CD4-positive, alpha-beta T cell treated with Interleukin-1 beta for 1 hour (primary cell): ENCODE measurements at regions not wholly inside any gene's neighbourhood (a gene's known extent, or its start where the extent isn't known, plus 50 kb on each side); places are given as distances from the start of the nearest gene placed in this dataset.
"Not testable (repeated sequence)": the region's sequence is repeated elsewhere in the genome, so short reads cannot be mapped to it uniquely, and the experiment has no call there.

ENCODE experiments used
- DNase-seq, 2 donors: peaks; one replicate each; pipeline ENCODE4 v3.0.0-alpha.2; 2020 to 2022

- no peak for DNase-seq
Measured at GRCh38 chr3:26193558-26193957, 403.7 kb downstream of the OXSM start.

GRCh38 chr3:26196781-26197180 is 406.9 kb downstream of the OXSM start:
- no peak for DNase-seq

- DNase-seq = no peak
Measured at GRCh38 chr3:26198609-26199008, 408.7 kb downstream of the OXSM start.

- no peak for DNase-seq
Measured at GRCh38 chr3:26202169-26202568, 412.3 kb downstream of the OXSM start.

GRCh38 chr3:26205475-26205874 is 415.6 kb downstream of the OXSM start:
- no peak for DNase-seq

GRCh38 chr3:26208201-26208600 is 414.4 kb upstream of the LRRC3B start:
- no peak for DNase-seq

- no peak for DNase-seq
Measured at GRCh38 chr3:26229801-26230200, 392.8 kb upstream of the LRRC3B start.

GRCh38 chr3:26233374-26233773 is 389.2 kb upstream of the LRRC3B start:
- DNase-seq = no peak

- DNase-seq = no peak
Measured at GRCh38 chr3:26236531-26236930, 386.0 kb upstream of the LRRC3B start.

GRCh38 chr3:26237036-26237682 is 385.4 kb upstream of the LRRC3B start:
- DNase-seq = no peak

- not testable (repeated sequence) for DNase-seq
Measured at GRCh38 chr3:26244586-26244985, 378.0 kb upstream of the LRRC3B start.

- DNase-seq = no peak
Measured at GRCh38 chr3:26245236-26245635, 377.3 kb upstream of the LRRC3B start.

GRCh38 chr3:26246901-26247300 is 375.7 kb upstream of the LRRC3B start:
- no peak for DNase-seq

- no peak for DNase-seq
Measured at GRCh38 chr3:26247712-26248111, 374.9 kb upstream of the LRRC3B start.

GRCh38 chr3:26252001-26252400 is 370.6 kb upstream of the LRRC3B start:
- DNase-seq = no peak

GRCh38 chr3:26256224-26256623 is 366.3 kb upstream of the LRRC3B start:
- DNase-seq = no peak

GRCh38 chr3:26259176-26259575 is 363.4 kb upstream of the LRRC3B start:
- no peak for DNase-seq

- DNase-seq = no peak
Measured at GRCh38 chr3:26260139-26260538, 362.4 kb upstream of the LRRC3B start.

GRCh38 chr3:26264708-26265107 is 357.9 kb upstream of the LRRC3B start:
- no peak for DNase-seq

- no peak for DNase-seq
Measured at GRCh38 chr3:26271848-26272247, 350.7 kb upstream of the LRRC3B start.

- no peak for DNase-seq
Measured at GRCh38 chr3:26273196-26273595, 349.4 kb upstream of the LRRC3B start.

- no peak for DNase-seq
Measured at GRCh38 chr3:26279091-26279490, 343.5 kb upstream of the LRRC3B start.

- DNase-seq = no peak
Measured at GRCh38 chr3:26280517-26280916, 342.1 kb upstream of the LRRC3B start.

GRCh38 chr3:26281284-26281985 is 341.1 kb upstream of the LRRC3B start:
- no peak for DNase-seq

- DNase-seq = not testable (repeated sequence)
Measured at GRCh38 chr3:26284503-26284902, 338.1 kb upstream of the LRRC3B start.
